A549 (cell line): ENCODE measurements at regions not wholly inside any gene's neighbourhood (a gene's known extent, or its start where the extent isn't known, plus 50 kb on each side); places are given as distances from the start of the nearest gene placed in this dataset.

Source experiments
- BHLHE40 ChIP-seq: IDR thresholded peaks from 2 replicates; pipeline ENCODE4 v1.6.1; 2012; ENCODE audit warnings: low read depth, low read length, inconsistent platforms
- CTCF ChIP-seq: fragments of >200 bp; sonication (Bioruptor Twin); formaldehyde crosslinking; IDR thresholded peaks from 3 replicates; pipeline ENCODE4 v1.5.1; 2016
- EP300 ChIP-seq, 2 experiments: fragments of >200 bp; sonication (Bioruptor Twin); formaldehyde crosslinking; IDR thresholded peaks; 2 replicates in 1 of 2; 3 replicates in 1 of 2; pipeline ENCODE4 v1.6.1; 2016 to 2017
- JUNB ChIP-seq: fragments of >200 bp; sonication (Bioruptor Twin); formaldehyde crosslinking; IDR thresholded peaks from 2 replicates; pipeline ENCODE4 v1.6.1; 2016
- POLR2A ChIP-seq: IDR thresholded peaks from 2 replicates; pipeline ENCODE4 v1.6.1; 2012; ENCODE audit warnings: mild to moderate bottlenecking, low read length
- RFX5 ChIP-seq: fragments of 450-650 bp; IDR thresholded peaks from 2 replicates; pipeline ENCODE4 v1.7.1; 2014; ENCODE audit warnings: antibody characterized with exemption, mild to moderate bottlenecking, moderate library complexity
- TF ChIP-seq, protein P1 (sequence below): IDR thresholded peaks from 2 replicates; pipeline ENCODE4 v1.6.1; 2012
- TF ChIP-seq, protein P2 (sequence below): fragments of 450-650 bp; IDR thresholded peaks from 2 replicates; pipeline ENCODE4 v1.6.1; 2014; ENCODE audit warnings: antibody characterized with exemption

DNA sequence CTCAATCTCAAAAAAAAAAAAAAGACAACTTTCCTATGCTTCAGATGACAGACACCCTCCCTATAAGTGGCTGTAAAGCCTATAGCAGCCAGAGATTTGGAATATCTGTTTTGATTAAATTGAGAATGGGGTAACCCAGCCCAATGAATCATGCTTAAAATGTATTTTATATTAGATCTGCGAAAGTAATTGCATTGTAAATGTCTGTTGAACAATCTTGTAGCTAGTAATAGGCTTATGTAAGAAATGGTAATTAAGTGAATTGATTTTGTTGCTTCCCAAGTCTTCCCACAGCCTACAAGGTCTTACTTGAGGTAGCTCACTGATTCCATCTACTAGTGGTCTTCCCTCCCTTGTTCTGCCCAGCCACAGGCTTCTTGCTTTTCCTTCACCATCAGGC, 590.7 kb downstream of the ACTL7B start:
- no peak for TF ChIP-seq JUNB
- TF ChIP-seq, protein P1, sequence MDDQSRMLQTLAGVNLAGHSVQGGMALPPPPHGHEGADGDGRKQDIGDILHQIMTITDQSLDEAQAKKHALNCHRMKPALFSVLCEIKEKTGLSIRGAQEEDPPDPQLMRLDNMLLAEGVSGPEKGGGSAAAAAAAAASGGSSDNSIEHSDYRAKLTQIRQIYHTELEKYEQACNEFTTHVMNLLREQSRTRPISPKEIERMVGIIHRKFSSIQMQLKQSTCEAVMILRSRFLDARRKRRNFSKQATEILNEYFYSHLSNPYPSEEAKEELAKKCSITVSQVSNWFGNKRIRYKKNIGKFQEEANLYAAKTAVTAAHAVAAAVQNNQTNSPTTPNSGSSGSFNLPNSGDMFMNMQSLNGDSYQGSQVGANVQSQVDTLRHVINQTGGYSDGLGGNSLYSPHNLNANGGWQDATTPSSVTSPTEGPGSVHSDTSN: no peak
- TF ChIP-seq, protein P2, sequence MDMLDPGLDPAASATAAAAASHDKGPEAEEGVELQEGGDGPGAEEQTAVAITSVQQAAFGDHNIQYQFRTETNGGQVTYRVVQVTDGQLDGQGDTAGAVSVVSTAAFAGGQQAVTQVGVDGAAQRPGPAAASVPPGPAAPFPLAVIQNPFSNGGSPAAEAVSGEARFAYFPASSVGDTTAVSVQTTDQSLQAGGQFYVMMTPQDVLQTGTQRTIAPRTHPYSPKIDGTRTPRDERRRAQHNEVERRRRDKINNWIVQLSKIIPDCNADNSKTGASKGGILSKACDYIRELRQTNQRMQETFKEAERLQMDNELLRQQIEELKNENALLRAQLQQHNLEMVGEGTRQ: no peak
- TF ChIP-seq EP300 (IDR thresholded peaks at IDR 0.05): no peak
- no peak for TF ChIP-seq CTCF
- TF ChIP-seq POLR2A: no peak
- TF ChIP-seq BHLHE40: no peak
- TF ChIP-seq RFX5: no peak
